ENCODE measurements at regions not wholly inside any gene's neighbourhood (a gene's known extent, or its start where the extent isn't known, plus 50 kb on each side); places are given as distances from the start of the nearest gene placed in this dataset.
"Not testable (repeated sequence)": the region's sequence is repeated elsewhere in the genome, so short reads cannot be mapped to it uniquely, and the experiment has no call there.

DNA sequence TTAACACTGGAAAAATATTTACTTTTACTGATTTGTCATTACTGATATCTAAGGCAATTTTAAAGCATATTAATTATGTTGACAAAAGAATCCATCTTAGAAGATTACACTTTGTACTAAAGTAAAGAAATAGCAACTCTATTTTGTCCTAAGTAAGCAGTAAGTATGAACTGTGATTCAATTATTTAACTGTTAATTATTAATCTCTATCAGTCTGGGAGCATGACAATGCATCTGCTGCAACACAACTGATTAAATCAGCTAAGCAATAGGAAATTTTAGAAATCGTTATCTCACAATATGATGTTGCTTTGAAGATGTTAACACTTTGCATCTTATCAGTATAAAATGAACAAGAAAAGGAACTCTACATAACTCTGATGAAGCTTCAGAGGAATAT is 172.3 kb downstream of the DPY19L2 start:
- DNase-seq (ENCODE audit: low spot score) (no peak), ATAC-seq (no peak)
- Mint-ChIP-seq H3K9me3 (peaks cover 25% of the 10 kb centered on the region), H3K4me3 (no peak overlapping the region), H3K36me3 (no peaks in the 10 kb centered on the region), H3K27me3 (ENCODE audit: low read depth) (no peaks in the 10 kb centered on the region), H3K4me1 (no peaks in the 10 kb centered on the region), H3K27ac (no peak overlapping the region)
- ChIA-PET CTCF (no interaction called here), POLR2A (no interaction called here)
- TF ChIP-seq, protein P1, sequence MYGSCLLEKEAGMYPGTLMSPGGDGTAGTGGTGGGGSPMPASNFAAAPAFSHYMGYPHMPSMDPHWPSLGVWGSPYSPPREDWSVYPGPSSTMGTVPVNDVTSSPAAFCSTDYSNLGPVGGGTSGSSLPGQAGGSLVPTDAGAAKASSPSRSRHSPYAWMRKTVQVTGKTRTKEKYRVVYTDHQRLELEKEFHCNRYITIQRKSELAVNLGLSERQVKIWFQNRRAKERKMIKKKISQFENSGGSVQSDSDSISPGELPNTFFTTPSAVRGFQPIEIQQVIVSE (CRISPR knock-in tag; IDR thresholded peaks at IDR 0.05; ENCODE audit: borderline replicate concordance), result no peak
- TF ChIP-seq, protein P2, sequence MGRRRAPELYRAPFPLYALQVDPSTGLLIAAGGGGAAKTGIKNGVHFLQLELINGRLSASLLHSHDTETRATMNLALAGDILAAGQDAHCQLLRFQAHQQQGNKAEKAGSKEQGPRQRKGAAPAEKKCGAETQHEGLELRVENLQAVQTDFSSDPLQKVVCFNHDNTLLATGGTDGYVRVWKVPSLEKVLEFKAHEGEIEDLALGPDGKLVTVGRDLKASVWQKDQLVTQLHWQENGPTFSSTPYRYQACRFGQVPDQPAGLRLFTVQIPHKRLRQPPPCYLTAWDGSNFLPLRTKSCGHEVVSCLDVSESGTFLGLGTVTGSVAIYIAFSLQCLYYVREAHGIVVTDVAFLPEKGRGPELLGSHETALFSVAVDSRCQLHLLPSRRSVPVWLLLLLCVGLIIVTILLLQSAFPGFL (CRISPR knock-in tag; IDR thresholded peaks at IDR 0.05; ENCODE audit: borderline replicate concordance), result no peak
- TF ChIP-seq, protein P3, sequence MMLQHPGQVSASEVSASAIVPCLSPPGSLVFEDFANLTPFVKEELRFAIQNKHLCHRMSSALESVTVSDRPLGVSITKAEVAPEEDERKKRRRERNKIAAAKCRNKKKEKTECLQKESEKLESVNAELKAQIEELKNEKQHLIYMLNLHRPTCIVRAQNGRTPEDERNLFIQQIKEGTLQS (CRISPR knock-in tag; conservative IDR thresholded peaks at IDR 0.05), result no peak
- TF ChIP-seq, protein P4, sequence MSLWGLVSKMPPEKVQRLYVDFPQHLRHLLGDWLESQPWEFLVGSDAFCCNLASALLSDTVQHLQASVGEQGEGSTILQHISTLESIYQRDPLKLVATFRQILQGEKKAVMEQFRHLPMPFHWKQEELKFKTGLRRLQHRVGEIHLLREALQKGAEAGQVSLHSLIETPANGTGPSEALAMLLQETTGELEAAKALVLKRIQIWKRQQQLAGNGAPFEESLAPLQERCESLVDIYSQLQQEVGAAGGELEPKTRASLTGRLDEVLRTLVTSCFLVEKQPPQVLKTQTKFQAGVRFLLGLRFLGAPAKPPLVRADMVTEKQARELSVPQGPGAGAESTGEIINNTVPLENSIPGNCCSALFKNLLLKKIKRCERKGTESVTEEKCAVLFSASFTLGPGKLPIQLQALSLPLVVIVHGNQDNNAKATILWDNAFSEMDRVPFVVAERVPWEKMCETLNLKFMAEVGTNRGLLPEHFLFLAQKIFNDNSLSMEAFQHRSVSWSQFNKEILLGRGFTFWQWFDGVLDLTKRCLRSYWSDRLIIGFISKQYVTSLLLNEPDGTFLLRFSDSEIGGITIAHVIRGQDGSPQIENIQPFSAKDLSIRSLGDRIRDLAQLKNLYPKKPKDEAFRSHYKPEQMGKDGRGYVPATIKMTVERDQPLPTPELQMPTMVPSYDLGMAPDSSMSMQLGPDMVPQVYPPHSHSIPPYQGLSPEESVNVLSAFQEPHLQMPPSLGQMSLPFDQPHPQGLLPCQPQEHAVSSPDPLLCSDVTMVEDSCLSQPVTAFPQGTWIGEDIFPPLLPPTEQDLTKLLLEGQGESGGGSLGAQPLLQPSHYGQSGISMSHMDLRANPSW (CRISPR knock-in tag; conservative IDR thresholded peaks at IDR 0.05; ENCODE audit: low read depth), result no peak
- TF ChIP-seq NFYB (CRISPR knock-in tag; conservative IDR thresholded peaks at IDR 0.05; ENCODE audit: low read depth), result no peak
- TF ChIP-seq SOX15 (CRISPR knock-in tag; IDR thresholded peaks at IDR 0.05), result no peak
- TF ChIP-seq, protein P5, sequence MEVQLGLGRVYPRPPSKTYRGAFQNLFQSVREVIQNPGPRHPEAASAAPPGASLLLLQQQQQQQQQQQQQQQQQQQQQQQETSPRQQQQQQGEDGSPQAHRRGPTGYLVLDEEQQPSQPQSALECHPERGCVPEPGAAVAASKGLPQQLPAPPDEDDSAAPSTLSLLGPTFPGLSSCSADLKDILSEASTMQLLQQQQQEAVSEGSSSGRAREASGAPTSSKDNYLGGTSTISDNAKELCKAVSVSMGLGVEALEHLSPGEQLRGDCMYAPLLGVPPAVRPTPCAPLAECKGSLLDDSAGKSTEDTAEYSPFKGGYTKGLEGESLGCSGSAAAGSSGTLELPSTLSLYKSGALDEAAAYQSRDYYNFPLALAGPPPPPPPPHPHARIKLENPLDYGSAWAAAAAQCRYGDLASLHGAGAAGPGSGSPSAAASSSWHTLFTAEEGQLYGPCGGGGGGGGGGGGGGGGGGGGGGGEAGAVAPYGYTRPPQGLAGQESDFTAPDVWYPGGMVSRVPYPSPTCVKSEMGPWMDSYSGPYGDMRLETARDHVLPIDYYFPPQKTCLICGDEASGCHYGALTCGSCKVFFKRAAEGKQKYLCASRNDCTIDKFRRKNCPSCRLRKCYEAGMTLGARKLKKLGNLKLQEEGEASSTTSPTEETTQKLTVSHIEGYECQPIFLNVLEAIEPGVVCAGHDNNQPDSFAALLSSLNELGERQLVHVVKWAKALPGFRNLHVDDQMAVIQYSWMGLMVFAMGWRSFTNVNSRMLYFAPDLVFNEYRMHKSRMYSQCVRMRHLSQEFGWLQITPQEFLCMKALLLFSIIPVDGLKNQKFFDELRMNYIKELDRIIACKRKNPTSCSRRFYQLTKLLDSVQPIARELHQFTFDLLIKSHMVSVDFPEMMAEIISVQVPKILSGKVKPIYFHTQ (CRISPR knock-in tag; IDR thresholded peaks at IDR 0.05), result no peak
- TF ChIP-seq, protein P6, sequence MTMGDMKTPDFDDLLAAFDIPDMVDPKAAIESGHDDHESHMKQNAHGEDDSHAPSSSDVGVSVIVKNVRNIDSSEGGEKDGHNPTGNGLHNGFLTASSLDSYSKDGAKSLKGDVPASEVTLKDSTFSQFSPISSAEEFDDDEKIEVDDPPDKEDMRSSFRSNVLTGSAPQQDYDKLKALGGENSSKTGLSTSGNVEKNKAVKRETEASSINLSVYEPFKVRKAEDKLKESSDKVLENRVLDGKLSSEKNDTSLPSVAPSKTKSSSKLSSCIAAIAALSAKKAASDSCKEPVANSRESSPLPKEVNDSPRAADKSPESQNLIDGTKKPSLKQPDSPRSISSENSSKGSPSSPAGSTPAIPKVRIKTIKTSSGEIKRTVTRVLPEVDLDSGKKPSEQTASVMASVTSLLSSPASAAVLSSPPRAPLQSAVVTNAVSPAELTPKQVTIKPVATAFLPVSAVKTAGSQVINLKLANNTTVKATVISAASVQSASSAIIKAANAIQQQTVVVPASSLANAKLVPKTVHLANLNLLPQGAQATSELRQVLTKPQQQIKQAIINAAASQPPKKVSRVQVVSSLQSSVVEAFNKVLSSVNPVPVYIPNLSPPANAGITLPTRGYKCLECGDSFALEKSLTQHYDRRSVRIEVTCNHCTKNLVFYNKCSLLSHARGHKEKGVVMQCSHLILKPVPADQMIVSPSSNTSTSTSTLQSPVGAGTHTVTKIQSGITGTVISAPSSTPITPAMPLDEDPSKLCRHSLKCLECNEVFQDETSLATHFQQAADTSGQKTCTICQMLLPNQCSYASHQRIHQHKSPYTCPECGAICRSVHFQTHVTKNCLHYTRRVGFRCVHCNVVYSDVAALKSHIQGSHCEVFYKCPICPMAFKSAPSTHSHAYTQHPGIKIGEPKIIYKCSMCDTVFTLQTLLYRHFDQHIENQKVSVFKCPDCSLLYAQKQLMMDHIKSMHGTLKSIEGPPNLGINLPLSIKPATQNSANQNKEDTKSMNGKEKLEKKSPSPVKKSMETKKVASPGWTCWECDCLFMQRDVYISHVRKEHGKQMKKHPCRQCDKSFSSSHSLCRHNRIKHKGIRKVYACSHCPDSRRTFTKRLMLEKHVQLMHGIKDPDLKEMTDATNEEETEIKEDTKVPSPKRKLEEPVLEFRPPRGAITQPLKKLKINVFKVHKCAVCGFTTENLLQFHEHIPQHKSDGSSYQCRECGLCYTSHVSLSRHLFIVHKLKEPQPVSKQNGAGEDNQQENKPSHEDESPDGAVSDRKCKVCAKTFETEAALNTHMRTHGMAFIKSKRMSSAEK (CRISPR knock-in tag; IDR thresholded peaks at IDR 0.05; ENCODE audit: borderline replicate concordance), result no peak
- TF ChIP-seq, protein P7, sequence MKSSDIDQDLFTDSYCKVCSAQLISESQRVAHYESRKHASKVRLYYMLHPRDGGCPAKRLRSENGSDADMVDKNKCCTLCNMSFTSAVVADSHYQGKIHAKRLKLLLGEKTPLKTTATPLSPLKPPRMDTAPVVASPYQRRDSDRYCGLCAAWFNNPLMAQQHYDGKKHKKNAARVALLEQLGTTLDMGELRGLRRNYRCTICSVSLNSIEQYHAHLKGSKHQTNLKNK (CRISPR knock-in tag; IDR thresholded peaks at IDR 0.05), result no peak
- no peak for TF ChIP-seq PRRX2 (CRISPR knock-in tag; IDR thresholded peaks at IDR 0.05)
- TF ChIP-seq NFATC4 (CRISPR knock-in tag; IDR thresholded peaks at IDR 0.05), result no peak
- no peak for TF ChIP-seq ZNF423 (CRISPR knock-in tag; IDR thresholded peaks at IDR 0.05)
- TF ChIP-seq ATF1 (CRISPR knock-in tag; IDR thresholded peaks at IDR 0.05), result no peak
- TF ChIP-seq ESRRA (CRISPR knock-in tag; IDR thresholded peaks at IDR 0.05; ENCODE audit: borderline replicate concordance), result no peak
- TF ChIP-seq, protein P8, sequence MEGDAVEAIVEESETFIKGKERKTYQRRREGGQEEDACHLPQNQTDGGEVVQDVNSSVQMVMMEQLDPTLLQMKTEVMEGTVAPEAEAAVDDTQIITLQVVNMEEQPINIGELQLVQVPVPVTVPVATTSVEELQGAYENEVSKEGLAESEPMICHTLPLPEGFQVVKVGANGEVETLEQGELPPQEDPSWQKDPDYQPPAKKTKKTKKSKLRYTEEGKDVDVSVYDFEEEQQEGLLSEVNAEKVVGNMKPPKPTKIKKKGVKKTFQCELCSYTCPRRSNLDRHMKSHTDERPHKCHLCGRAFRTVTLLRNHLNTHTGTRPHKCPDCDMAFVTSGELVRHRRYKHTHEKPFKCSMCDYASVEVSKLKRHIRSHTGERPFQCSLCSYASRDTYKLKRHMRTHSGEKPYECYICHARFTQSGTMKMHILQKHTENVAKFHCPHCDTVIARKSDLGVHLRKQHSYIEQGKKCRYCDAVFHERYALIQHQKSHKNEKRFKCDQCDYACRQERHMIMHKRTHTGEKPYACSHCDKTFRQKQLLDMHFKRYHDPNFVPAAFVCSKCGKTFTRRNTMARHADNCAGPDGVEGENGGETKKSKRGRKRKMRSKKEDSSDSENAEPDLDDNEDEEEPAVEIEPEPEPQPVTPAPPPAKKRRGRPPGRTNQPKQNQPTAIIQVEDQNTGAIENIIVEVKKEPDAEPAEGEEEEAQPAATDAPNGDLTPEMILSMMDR (IDR thresholded peaks at IDR 0.05), result no peak
- TF ChIP-seq, protein P9, sequence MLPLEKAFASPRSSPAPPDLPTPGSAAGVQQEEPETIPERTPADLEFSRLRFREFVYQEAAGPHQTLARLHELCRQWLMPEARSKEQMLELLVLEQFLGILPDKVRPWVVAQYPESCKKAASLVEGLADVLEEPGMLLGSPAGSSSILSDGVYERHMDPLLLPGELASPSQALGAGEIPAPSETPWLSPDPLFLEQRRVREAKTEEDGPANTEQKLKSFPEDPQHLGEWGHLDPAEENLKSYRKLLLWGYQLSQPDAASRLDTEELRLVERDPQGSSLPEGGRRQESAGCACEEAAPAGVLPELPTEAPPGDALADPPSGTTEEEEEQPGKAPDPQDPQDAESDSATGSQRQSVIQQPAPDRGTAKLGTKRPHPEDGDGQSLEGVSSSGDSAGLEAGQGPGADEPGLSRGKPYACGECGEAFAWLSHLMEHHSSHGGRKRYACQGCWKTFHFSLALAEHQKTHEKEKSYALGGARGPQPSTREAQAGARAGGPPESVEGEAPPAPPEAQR (CRISPR knock-in tag; IDR thresholded peaks at IDR 0.05), result no peak
- no peak for TF ChIP-seq ZNF396 (CRISPR knock-in tag; IDR thresholded peaks at IDR 0.05; ENCODE audit: borderline replicate concordance)

DNA sequence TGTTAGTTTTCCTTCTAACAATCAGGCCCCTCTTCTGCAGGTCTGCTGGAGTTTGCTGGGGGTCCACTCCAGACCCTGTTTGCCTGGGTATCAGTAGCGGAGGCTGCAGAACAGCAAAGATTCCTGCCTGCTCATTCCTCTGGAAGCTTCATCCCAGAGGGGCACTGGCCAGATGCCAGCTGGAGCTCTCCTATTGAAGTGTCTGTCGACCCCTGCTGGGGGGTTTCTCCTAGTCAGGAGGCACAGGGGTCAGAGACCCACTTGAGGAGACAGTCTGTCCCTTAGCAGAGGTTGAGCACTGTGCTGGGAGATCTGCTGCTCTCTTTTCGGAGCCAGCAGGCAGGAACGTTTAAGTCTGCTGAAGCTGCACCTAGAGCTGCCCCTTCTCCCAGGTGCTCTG is 174.9 kb downstream of the DPY19L2 start:
- POLR2A ChIA-PET; ATAC-seq; H3K27ac Mint-ChIP-seq; H3K27me3 Mint-ChIP-seq (ENCODE audit: low read depth); H3K4me3 Mint-ChIP-seq; H3K4me1 Mint-ChIP-seq; H3K36me3 Mint-ChIP-seq; CTCF ChIA-PET: not testable (repeated sequence)
- H3K9me3 Mint-ChIP-seq, result peaks cover 34% of the 10 kb centered on the region
- DNase-seq (ENCODE audit: low spot score), result peak; percentile 16

Measured in WTC11 (cell line).